Caco-2 (cell line): ENCODE measurements at regions not wholly inside any gene's neighbourhood (a gene's known extent, or its start where the extent isn't known, plus 50 kb on each side); places are given as distances from the start of the nearest gene placed in this dataset.

ENCODE experiments used
- BruUV-seq: library from RNA; stranded (reverse); fragments of 400-500 nt; replicated peaks from 2 replicates; lab custom pipeline; 2021; lab: Mats Ljungman, UMichigan
- CTCF ChIA-PET: fragments of 300-600 bp; sonication (Branson Sonifier 250); formaldehyde crosslinking; loops from one replicate; lab custom pipeline; 2022; ENCODE audit warnings: antibody characterized with exemption; lab: Charles Lee
- POLR2A ChIA-PET: fragments of 300-600 bp; sonication (Branson Sonifier 250); formaldehyde crosslinking; loops from one replicate; lab custom pipeline; 2022; ENCODE audit warnings: antibody characterized with exemption; lab: Charles Lee
- DNase-seq, 2 experiments: peaks; one replicate each; pipeline versions ENCODE4 v3.0.0 to v3.0.0-alpha.2; 2020 to 2022
- H3K27me3 ChIP-seq: replicated peaks from 2 replicates; pipeline ENCODE4 v1.6.0; 2011; ENCODE audit warnings: low read length; ENCODE audit not compliant: control insufficient read depth, insufficient read depth
- H3K36me3 ChIP-seq: 2 replicates; pipeline ENCODE4 v1.5.1; 2011; ENCODE audit warnings: low read length; ENCODE audit not compliant: control insufficient read depth, insufficient read depth
- H3K4me1 ChIP-seq: fragments of 250-450 bp; sonication (Bioruptor Pico); 2 replicates; pipeline ENCODE4 v1.5.1; 2020; ENCODE audit warnings: mild to moderate bottlenecking
- H3K4me3 ChIP-seq: 2 replicates; pipeline ENCODE4 v1.5.1; 2011; ENCODE audit warnings: low read depth, mild to moderate bottlenecking, control low read depth, low read length
- H3K9me3 ChIP-seq: fragments of 250-450 bp; sonication (Bioruptor Pico); 2 replicates; pipeline ENCODE4 v1.5.1; 2020; ENCODE audit warnings: mild to moderate bottlenecking, moderate library complexity
- H3K27ac Mint-ChIP-seq: one replicate; pipeline ENCODE4 v1.8.0; 2022; ENCODE audit warnings: mixed read lengths; ENCODE audit not compliant: unreplicated experiment
- H3K27me3 Mint-ChIP-seq: one replicate; pipeline ENCODE4 v1.8.0; 2022; ENCODE audit warnings: mixed read lengths; ENCODE audit not compliant: insufficient read depth, unreplicated experiment
- H3K36me3 Mint-ChIP-seq: one replicate; pipeline ENCODE4 v1.8.0; 2022; ENCODE audit warnings: mild to moderate bottlenecking, mixed read lengths; ENCODE audit not compliant: insufficient read depth, unreplicated experiment
- H3K4me1 Mint-ChIP-seq: one replicate; pipeline ENCODE4 v1.8.0; 2022; ENCODE audit warnings: low read depth, mixed read lengths; ENCODE audit not compliant: unreplicated experiment
- H3K4me3 Mint-ChIP-seq: one replicate; pipeline ENCODE4 v1.8.0; 2022; ENCODE audit warnings: mild to moderate bottlenecking, moderate library complexity, mixed read lengths; ENCODE audit not compliant: unreplicated experiment
- H3K9me3 Mint-ChIP-seq: one replicate; pipeline ENCODE4 v1.8.0; 2022; ENCODE audit warnings: mixed read lengths; ENCODE audit not compliant: unreplicated experiment
- intact Hi-C: fragments of 100-400 bp; cut with micrococcal nuclease; formaldehyde crosslinking; loops from one replicate; pipeline ENCODE4 v1.10.0; 2022; ENCODE audit not compliant: unreplicated experiment
- TF ChIP-seq, protein P1 (sequence below), 2 experiments: fragments of 200-600 bp in 1 of 2; IDR thresholded peaks; 1 replicate in 1 of 2; 2 replicates in 1 of 2; pipeline versions ENCODE4 v1.5.1 to v1.8.0; 2011 to 2022; ENCODE audit warnings: antibody characterized with exemption in 1 of 2, control low read depth in 1 of 2, inconsistent platforms in 1 of 2, low read depth in 1 of 2, low read length in 1 of 2, mild to moderate bottlenecking in 1 of 2, moderate library complexity in 1 of 2; ENCODE audit not compliant: insufficient read depth in 1 of 2, severe bottlenecking in 1 of 2, unreplicated experiment in 1 of 2

DNA sequence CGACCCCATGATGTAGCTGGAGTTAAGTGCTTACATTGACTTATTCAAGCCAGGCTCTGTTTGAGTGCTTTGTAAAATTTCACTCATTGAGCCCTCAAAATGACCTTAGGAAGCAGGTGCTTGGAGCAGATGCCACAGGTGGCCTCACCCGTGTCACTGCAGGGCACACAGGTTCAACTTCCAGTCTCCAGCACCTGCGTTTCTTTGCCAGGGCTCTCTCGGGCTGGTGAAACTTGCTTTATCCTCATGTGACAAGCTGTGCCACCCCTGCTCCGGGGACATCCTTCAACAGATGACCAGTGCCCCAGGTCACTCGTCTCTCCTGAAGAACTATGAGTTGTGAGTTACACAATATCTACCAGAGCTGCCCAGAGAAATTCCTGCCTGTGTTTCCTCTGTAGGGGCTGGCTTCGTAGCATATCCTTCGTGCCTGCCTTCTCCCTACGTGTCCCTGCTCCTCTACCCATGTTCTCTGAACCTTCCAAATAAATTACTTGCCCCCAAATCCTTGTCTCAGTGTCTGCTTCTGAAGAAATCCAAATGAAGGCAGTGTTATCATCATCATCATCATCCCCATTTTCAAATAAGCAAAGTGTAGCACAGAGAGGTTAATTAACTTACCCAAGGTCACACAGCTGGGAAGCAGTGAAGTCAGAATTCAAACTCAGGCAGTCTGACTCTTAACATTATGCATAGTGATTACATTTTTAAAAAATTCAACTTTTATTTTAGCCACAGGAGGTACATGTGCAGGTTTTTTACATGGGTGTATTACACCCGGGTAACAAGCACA, 352.5 kb downstream of the NPIPA8 start:
- DNase-seq: no peak
- Mint-ChIP-seq H3K27ac (no peak overlapping the region), H3K27me3 (peaks cover 15% of the 10 kb centered on the region), H3K4me3 (no peak overlapping the region), H3K36me3 (no peaks in the 10 kb centered on the region), H3K9me3 (no peaks in the 10 kb centered on the region), H3K4me1 (no peaks in the 10 kb centered on the region)
- no peaks in the 10 kb centered on the region; the same call in 1 of the 2 replicates for H3K27me3 ChIP-seq
- H3K9me3 ChIP-seq: no peaks in the 10 kb centered on the region
- BruUV-seq: no TSS peak
- TF ChIP-seq, protein P1, sequence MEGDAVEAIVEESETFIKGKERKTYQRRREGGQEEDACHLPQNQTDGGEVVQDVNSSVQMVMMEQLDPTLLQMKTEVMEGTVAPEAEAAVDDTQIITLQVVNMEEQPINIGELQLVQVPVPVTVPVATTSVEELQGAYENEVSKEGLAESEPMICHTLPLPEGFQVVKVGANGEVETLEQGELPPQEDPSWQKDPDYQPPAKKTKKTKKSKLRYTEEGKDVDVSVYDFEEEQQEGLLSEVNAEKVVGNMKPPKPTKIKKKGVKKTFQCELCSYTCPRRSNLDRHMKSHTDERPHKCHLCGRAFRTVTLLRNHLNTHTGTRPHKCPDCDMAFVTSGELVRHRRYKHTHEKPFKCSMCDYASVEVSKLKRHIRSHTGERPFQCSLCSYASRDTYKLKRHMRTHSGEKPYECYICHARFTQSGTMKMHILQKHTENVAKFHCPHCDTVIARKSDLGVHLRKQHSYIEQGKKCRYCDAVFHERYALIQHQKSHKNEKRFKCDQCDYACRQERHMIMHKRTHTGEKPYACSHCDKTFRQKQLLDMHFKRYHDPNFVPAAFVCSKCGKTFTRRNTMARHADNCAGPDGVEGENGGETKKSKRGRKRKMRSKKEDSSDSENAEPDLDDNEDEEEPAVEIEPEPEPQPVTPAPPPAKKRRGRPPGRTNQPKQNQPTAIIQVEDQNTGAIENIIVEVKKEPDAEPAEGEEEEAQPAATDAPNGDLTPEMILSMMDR (IDR thresholded peaks at IDR 0.05; ENCODE audit: insufficient read depth in 1 of 2, low read depth in 1 of 2, low read length in 1 of 2, severe bottlenecking in 1 of 2, unreplicated experiment in 1 of 2): no peak
- H3K4me1 ChIP-seq: no peaks in the 10 kb centered on the region
- no peak overlapping the region for H3K4me3 ChIP-seq
- no peaks in the 10 kb centered on the region for H3K36me3 ChIP-seq
- CTCF ChIA-PET: no interaction called here
- intact Hi-C loops: no loop called here
- POLR2A ChIA-PET: no interaction called here

DNA sequence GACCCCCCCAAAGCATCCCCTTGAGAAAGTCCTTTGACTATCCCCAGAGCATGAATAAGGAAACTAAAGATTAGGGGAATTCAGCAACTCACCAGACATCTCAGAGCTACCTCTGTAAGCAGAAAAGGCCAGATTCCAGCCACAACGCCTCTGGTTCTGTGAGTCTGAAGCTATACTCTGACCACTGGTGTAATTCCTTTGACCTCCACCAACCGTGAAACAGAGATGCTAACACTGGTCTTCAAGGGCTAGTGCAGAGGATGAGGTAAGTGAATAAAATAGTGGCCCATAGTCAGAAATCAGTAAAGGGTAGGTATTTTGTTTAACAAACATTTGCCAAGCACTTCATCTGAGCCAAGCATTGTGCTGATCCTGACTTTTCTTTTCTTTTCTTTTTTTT, 353.4 kb downstream of the NPIPA8 start:
- Mint-ChIP-seq H3K4me1 (no peaks in the 10 kb centered on the region), H3K36me3 (no peaks in the 10 kb centered on the region), H3K27ac (no peak overlapping the region), H3K4me3 (no peak overlapping the region), H3K27me3 (peaks cover 19% of the 10 kb centered on the region), H3K9me3 (no peaks in the 10 kb centered on the region)
- POLR2A ChIA-PET: no interaction called here
- TF ChIP-seq, protein P1 (IDR thresholded peaks at IDR 0.05; ENCODE audit: insufficient read depth in 1 of 2, low read depth in 1 of 2, low read length in 1 of 2, severe bottlenecking in 1 of 2, unreplicated experiment in 1 of 2): no peak
- no peak for DNase-seq
- Histone ChIP-seq H3K4me3 (no peak overlapping the region), H3K9me3 (no peaks in the 10 kb centered on the region), H3K27me3 (no peaks in the 10 kb centered on the region; the same call in 1 of the 2 replicates), H3K36me3 (no peaks in the 10 kb centered on the region), H3K4me1 (no peaks in the 10 kb centered on the region)
- BruUV-seq: no TSS peak
- intact Hi-C loops: no loop called here
- CTCF ChIA-PET: interaction anchor here (0.8 kb wide), 1 partner anchor 56 kb away, joined by 3 read pairs; no protein-coding TSS in a partner anchor

DNA sequence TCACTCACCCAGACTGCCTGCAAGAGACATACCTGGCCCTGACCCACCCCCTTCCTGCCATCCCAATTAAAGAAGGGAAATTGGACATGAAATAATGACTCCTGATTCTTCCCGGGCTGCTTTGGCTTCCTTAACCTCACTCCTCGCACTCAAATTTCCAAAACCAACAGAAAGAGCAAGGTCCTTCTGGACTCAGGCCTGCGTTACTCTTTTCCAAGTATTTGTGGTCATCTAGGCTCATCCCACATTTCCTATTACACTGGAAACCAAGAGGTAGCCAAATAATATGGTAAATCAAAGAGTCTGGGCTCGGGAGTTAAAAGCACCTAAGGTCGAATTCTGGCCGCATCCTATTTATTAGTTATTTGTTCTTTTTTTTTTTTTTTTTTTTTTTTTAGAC, 359.3 kb downstream of the NPIPA8 start:
- Histone ChIP-seq H3K36me3 (no peaks in the 10 kb centered on the region), H3K4me3 (no peak overlapping the region), H3K9me3 (no peaks in the 10 kb centered on the region), H3K4me1 (no peaks in the 10 kb centered on the region), H3K27me3 (no peaks in the 10 kb centered on the region; the same call in 1 of the 2 replicates)
- DNase-seq: no peak
- POLR2A ChIA-PET: no interaction called here
- intact Hi-C loops: no loop called here
- Mint-ChIP-seq H3K36me3 (no peaks in the 10 kb centered on the region), H3K27ac (no peak overlapping the region), H3K9me3 (no peaks in the 10 kb centered on the region), H3K27me3 (peaks cover 11% of the 10 kb centered on the region), H3K4me1 (no peaks in the 10 kb centered on the region), H3K4me3 (no peak overlapping the region)
- CTCF ChIA-PET: no interaction called here
- BruUV-seq: no TSS peak
- TF ChIP-seq, protein P1 (IDR thresholded peaks at IDR 0.05; ENCODE audit: insufficient read depth in 1 of 2, low read depth in 1 of 2, low read length in 1 of 2, severe bottlenecking in 1 of 2, unreplicated experiment in 1 of 2): no peak
